Vagina (tissue), 2 donors: ENCODE measurements at regions not wholly inside any gene's neighbourhood (a gene's known extent, or its start where the extent isn't known, plus 50 kb on each side); places are given as distances from the start of the nearest gene placed in this dataset.

Source experiments
- POLR2A ChIP-seq, 2 donors: fragments of 450-650 bp; IDR thresholded peaks; one replicate each; pipeline ENCODE4 v1.6.1; 2017; ENCODE audit warnings: antibody characterized with exemption in 2 of 2, mild to moderate bottlenecking in 2 of 2, moderate library complexity in 2 of 2
- POLR2AphosphoS5 ChIP-seq, 2 donors: sonication (generic); formaldehyde crosslinking; IDR thresholded peaks; one replicate each; pipeline ENCODE4 v1.9.0; 2017; ENCODE audit warnings: antibody characterized with exemption in 2 of 2, mild to moderate bottlenecking in 2 of 2, low read depth in 1 of 2; ENCODE audit not compliant: insufficient read depth in 1 of 2
- TF ChIP-seq, protein P1 (sequence below), 3 experiments: fragments of 450-650 bp in 2 of 3; fragments of 200-600 bp in 1 of 3; sonication (generic) in 1 of 3; IDR thresholded peaks; one replicate each; pipeline ENCODE4 v1.5.1; 2017 to 2019; ENCODE audit warnings: antibody characterized with exemption in 3 of 3, mild to moderate bottlenecking in 2 of 3, moderate library complexity in 2 of 3

DNA sequence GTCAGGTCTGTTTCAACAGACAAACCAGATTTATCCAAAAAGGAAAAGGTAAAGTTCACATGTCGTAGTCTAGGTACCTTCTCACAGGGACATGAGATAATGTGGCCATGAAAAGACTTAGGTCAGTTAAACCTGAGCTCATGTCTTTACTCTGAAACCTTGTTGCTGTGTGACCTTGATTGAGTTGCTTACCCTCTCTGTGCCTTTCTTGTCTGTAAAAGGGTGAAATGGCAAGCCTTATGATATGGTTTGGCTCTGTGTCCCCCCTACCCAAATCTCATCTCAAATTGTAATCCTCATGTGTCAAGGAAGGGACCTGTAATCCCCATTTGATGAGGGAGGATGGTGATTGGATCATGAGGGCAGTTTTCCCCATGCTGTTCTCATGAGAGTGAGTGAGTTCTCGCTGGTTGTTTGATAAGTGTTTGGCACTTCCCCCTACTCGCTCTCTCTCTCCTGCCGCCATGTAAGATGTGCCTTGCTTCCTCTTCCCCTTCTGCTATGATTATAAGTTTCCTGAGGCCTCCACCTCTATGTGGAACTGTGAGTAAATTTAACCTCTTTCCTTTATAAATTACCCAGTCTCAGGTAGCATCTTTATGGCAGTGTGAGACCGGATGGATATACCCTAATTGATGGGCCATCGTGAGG lies 299.8 kb downstream of the ADGRD1 start:
- TF ChIP-seq, protein P1, sequence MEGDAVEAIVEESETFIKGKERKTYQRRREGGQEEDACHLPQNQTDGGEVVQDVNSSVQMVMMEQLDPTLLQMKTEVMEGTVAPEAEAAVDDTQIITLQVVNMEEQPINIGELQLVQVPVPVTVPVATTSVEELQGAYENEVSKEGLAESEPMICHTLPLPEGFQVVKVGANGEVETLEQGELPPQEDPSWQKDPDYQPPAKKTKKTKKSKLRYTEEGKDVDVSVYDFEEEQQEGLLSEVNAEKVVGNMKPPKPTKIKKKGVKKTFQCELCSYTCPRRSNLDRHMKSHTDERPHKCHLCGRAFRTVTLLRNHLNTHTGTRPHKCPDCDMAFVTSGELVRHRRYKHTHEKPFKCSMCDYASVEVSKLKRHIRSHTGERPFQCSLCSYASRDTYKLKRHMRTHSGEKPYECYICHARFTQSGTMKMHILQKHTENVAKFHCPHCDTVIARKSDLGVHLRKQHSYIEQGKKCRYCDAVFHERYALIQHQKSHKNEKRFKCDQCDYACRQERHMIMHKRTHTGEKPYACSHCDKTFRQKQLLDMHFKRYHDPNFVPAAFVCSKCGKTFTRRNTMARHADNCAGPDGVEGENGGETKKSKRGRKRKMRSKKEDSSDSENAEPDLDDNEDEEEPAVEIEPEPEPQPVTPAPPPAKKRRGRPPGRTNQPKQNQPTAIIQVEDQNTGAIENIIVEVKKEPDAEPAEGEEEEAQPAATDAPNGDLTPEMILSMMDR (IDR thresholded peaks at IDR 0.05) = no peak
- TF ChIP-seq POLR2A (IDR thresholded peaks at IDR 0.05) (no peak), POLR2AphosphoS5 (IDR thresholded peaks at IDR 0.05; ENCODE audit: insufficient read depth in 1 of 2, low read depth in 1 of 2) (no peak)
